H54 (cell line): ENCODE measurements at regions not wholly inside any gene's neighbourhood (a gene's known extent, or its start where the extent isn't known, plus 50 kb on each side); places are given as distances from the start of the nearest gene placed in this dataset.
"Not testable (repeated sequence)": the region's sequence is repeated elsewhere in the genome, so short reads cannot be mapped to it uniquely, and the experiment has no call there.

Experiments used
- DNase-seq: peaks from one replicate; pipeline ENCODE4 v3.0.0; 2011; ENCODE audit warnings: low spot score, mixed read lengths; ENCODE audit not compliant: insufficient read length
- FAIRE-seq: peaks from 3 replicates; lab custom pipeline; 2011; peaks lifted over from hg19 to GRCh38; lab: Jason Lieb, UNC
- POLR2A ChIP-seq: IDR thresholded peaks from 2 replicates; pipeline ENCODE4 v1.6.1; 2011; ENCODE audit warnings: low read depth, mild to moderate bottlenecking, low read length

- DNase-seq, result no peak
- no peak for TF ChIP-seq POLR2A
Observed at GRCh38 chr3:109480014-109480413, 142.7 kb upstream of the DPPA4 start.

GRCh38 chr3:109478614-109479013 is 141.3 kb upstream of the DPPA4 start:
- FAIRE-seq, result no peak
- TF ChIP-seq POLR2A, result no peak
- DNase-seq, result no peak

More at GRCh38 chr3:109480014-109480413, 142.7 kb upstream of the DPPA4 start:
- no peak for FAIRE-seq

GRCh38 chr3:109460961-109461360 is 123.6 kb upstream of the DPPA4 start:
- no peak for DNase-seq
- TF ChIP-seq POLR2A, result no peak
- FAIRE-seq, result no peak

- no peak for TF ChIP-seq POLR2A
- DNase-seq, result no peak
- no peak for FAIRE-seq
Observed at GRCh38 chr3:109445210-109445609, 107.9 kb upstream of the DPPA4 start.

- no peak for FAIRE-seq
- TF ChIP-seq POLR2A, result no peak
- DNase-seq, result no peak
Observed at GRCh38 chr3:109442531-109442930, 105.2 kb upstream of the DPPA4 start.

GRCh38 chr3:109440353-109440752 is 103.0 kb upstream of the DPPA4 start:
- no peak for TF ChIP-seq POLR2A
- DNase-seq (no peak), FAIRE-seq (no peak)

GRCh38 chr3:109432833-109433232 is 95.5 kb upstream of the DPPA4 start:
- no peak for FAIRE-seq
- TF ChIP-seq POLR2A, result no peak
- DNase-seq, result no peak

GRCh38 chr3:109430911-109431563 is 93.7 kb upstream of the DPPA4 start:
- TF ChIP-seq POLR2A, result no peak
- DNase-seq (no peak), FAIRE-seq (no peak)

- no peak for TF ChIP-seq POLR2A
- DNase-seq (peak; percentile 17), FAIRE-seq (no peak)
Observed at GRCh38 chr3:109413049-109413448, 75.7 kb upstream of the DPPA4 start.

- TF ChIP-seq POLR2A, result no peak
- no peak for FAIRE-seq
Observed at GRCh38 chr3:109411547-109411946, 74.2 kb upstream of the DPPA4 start.

GRCh38 chr3:109396806-109397205 is 59.5 kb upstream of the DPPA4 start:
- TF ChIP-seq POLR2A, result no peak
- DNase-seq (no peak), FAIRE-seq (no peak)

More at GRCh38 chr3:109411547-109411946, 74.2 kb upstream of the DPPA4 start:
- no peak for DNase-seq

GRCh38 chr3:109393728-109394127 is 56.4 kb upstream of the DPPA4 start:
- DNase-seq, FAIRE-seq: not testable (repeated sequence)

- DNase-seq, result no peak
- no peak for FAIRE-seq
- no peak for TF ChIP-seq POLR2A
Observed at GRCh38 chr3:109392293-109392692, 54.9 kb upstream of the DPPA4 start.

- TF ChIP-seq POLR2A, result no peak
- DNase-seq (no peak), FAIRE-seq (no peak)
Observed at GRCh38 chr3:109387621-109388020, 50.3 kb upstream of the DPPA4 start.

- no peak for TF ChIP-seq POLR2A
- DNase-seq (no peak), FAIRE-seq (no peak)
Observed at GRCh38 chr3:109387201-109387600, 49.9 kb upstream of the DPPA4 start.
